ENCODE measurements at regions not wholly inside any gene's neighbourhood (a gene's known extent, or its start where the extent isn't known, plus 50 kb on each side); places are given as distances from the start of the nearest gene placed in this dataset.

GRCh38 chr2:129330504-129330903 lies 649.0 kb upstream of the RAB6C start:
- Histone ChIP-seq H3K36me3 (replicated peaks; ENCODE audit: low read depth, low read length) (no peaks in the 10 kb centered on the region), H3K4me3 (ENCODE audit: low read length) (no peak overlapping the region), H3K4me1 (ENCODE audit: low read length) (no peaks in the 10 kb centered on the region), H3K9ac (ENCODE audit: low read length) (no peak overlapping the region), H3K27me3 (ENCODE audit: low read depth, low read length) (no peaks in the 10 kb centered on the region), H4K20me1 (ENCODE audit: insufficient read depth, low read length) (no peaks in the 10 kb centered on the region), H3K4me2 (ENCODE audit: low read length) (no peak overlapping the region), H3K9me3 (ENCODE audit: insufficient read depth, low read length) (no peaks in the 10 kb centered on the region), H3K27ac (ENCODE audit: low read length) (no peak overlapping the region), H2AFZ (ENCODE audit: low read depth, low read length) (no peak overlapping the region), H3K79me2 (ENCODE audit: low read length) (no peaks in the 10 kb centered on the region)
- TF ChIP-seq CTCF (IDR thresholded peaks at IDR 0.05; ENCODE audit: low read depth, low read length) (no peak), EZH2phosphoT487 (IDR thresholded peaks at IDR 0.05; ENCODE audit: low read depth) (no peak)

GRCh38 chr2:129331638-129332037 lies 647.8 kb upstream of the RAB6C start:
- Histone ChIP-seq H3K4me2 (ENCODE audit: low read length) (no peak overlapping the region), H3K9me3 (ENCODE audit: insufficient read depth, low read length) (no peaks in the 10 kb centered on the region), H3K4me1 (ENCODE audit: low read length) (no peaks in the 10 kb centered on the region), H3K9ac (ENCODE audit: low read length) (no peak overlapping the region), H3K36me3 (replicated peaks; ENCODE audit: low read depth, low read length) (no peaks in the 10 kb centered on the region), H2AFZ (ENCODE audit: low read depth, low read length) (no peak overlapping the region), H4K20me1 (ENCODE audit: insufficient read depth, low read length) (no peaks in the 10 kb centered on the region), H3K4me3 (ENCODE audit: low read length) (no peak overlapping the region), H3K27me3 (ENCODE audit: low read depth, low read length) (no peaks in the 10 kb centered on the region), H3K79me2 (ENCODE audit: low read length) (no peaks in the 10 kb centered on the region), H3K27ac (ENCODE audit: low read length) (no peak overlapping the region)
- TF ChIP-seq EZH2phosphoT487 (IDR thresholded peaks at IDR 0.05; ENCODE audit: low read depth) (no peak), CTCF (IDR thresholded peaks at IDR 0.05; ENCODE audit: low read depth, low read length) (no peak)

GRCh38 chr2:129334128-129334527 lies 645.3 kb upstream of the RAB6C start:
- no peak overlapping the region for H2AFZ ChIP-seq (ENCODE audit: low read depth, low read length)

GRCh38 chr2:129334696-129335410 lies 644.6 kb upstream of the RAB6C start:
- Histone ChIP-seq H3K36me3 (replicated peaks; ENCODE audit: low read depth, low read length) (no peaks in the 10 kb centered on the region), H3K9ac (ENCODE audit: low read length) (no peak overlapping the region), H3K27ac (ENCODE audit: low read length) (no peak overlapping the region), H3K79me2 (ENCODE audit: low read length) (no peaks in the 10 kb centered on the region), H2AFZ (ENCODE audit: low read depth, low read length) (no peak overlapping the region), H4K20me1 (ENCODE audit: insufficient read depth, low read length) (no peaks in the 10 kb centered on the region), H3K4me2 (ENCODE audit: low read length) (no peak overlapping the region), H3K9me3 (ENCODE audit: insufficient read depth, low read length) (no peaks in the 10 kb centered on the region), H3K27me3 (ENCODE audit: low read depth, low read length) (no peaks in the 10 kb centered on the region), H3K4me3 (ENCODE audit: low read length) (no peak overlapping the region), H3K4me1 (ENCODE audit: low read length) (no peaks in the 10 kb centered on the region)
- TF ChIP-seq CTCF (IDR thresholded peaks at IDR 0.05; ENCODE audit: low read depth, low read length) (no peak), EZH2phosphoT487 (IDR thresholded peaks at IDR 0.05; ENCODE audit: low read depth) (no peak)

More at GRCh38 chr2:129334128-129334527, 645.3 kb upstream of the RAB6C start:
- H3K79me2 ChIP-seq (ENCODE audit: low read length): no peaks in the 10 kb centered on the region
- TF ChIP-seq CTCF (IDR thresholded peaks at IDR 0.05; ENCODE audit: low read depth, low read length) (no peak), EZH2phosphoT487 (IDR thresholded peaks at IDR 0.05; ENCODE audit: low read depth) (no peak)
- no peak overlapping the region for H3K27ac ChIP-seq (ENCODE audit: low read length)
- H3K36me3 ChIP-seq (replicated peaks; ENCODE audit: low read depth, low read length): no peaks in the 10 kb centered on the region
- H3K4me3 ChIP-seq (ENCODE audit: low read length): no peak overlapping the region
- no peaks in the 10 kb centered on the region for H3K9me3 ChIP-seq (ENCODE audit: insufficient read depth, low read length)
- no peaks in the 10 kb centered on the region for H3K4me1 ChIP-seq (ENCODE audit: low read length)
- no peak overlapping the region for H3K4me2 ChIP-seq (ENCODE audit: low read length)
- no peak overlapping the region for H3K9ac ChIP-seq (ENCODE audit: low read length)
- H4K20me1 ChIP-seq (ENCODE audit: insufficient read depth, low read length): no peaks in the 10 kb centered on the region
- no peaks in the 10 kb centered on the region for H3K27me3 ChIP-seq (ENCODE audit: low read depth, low read length)
